B cell (primary cell): ENCODE measurements at regions not wholly inside any gene's neighbourhood (a gene's known extent, or its start where the extent isn't known, plus 50 kb on each side); places are given as distances from the start of the nearest gene placed in this dataset.

Experiments
- CTCF ChIP-seq: fragments of 200-600 bp; IDR thresholded peaks from one replicate; pipeline ENCODE4 v1.8.0; 2022; ENCODE audit warnings: antibody characterized with exemption, mild to moderate bottlenecking
- EZH2 ChIP-seq: IDR thresholded peaks from 2 replicates; pipeline ENCODE4 v1.6.1; 2012; ENCODE audit warnings: borderline replicate concordance, low read depth, mild to moderate bottlenecking, moderate library complexity, low read length; ENCODE audit not compliant: insufficient read depth, poor library complexity, severe bottlenecking

GRCh38 chr20:48314925-48315592 lies 512.7 kb downstream of the PREX1 start:
- TF ChIP-seq CTCF: no peak
- TF ChIP-seq EZH2: no peak
